Forelimb muscle (tissue), 1 donor: ENCODE measurements at regions not wholly inside any gene's neighbourhood (a gene's known extent, or its start where the extent isn't known, plus 50 kb on each side); places are given as distances from the start of the nearest gene placed in this dataset.
A peak's percentile ranks its signal among the peaks of the same experiment; 100 is the strongest.

Experiments
- DNase-seq: peaks from one replicate; pipeline ENCODE4 v3.0.0-alpha.2; 2013; ENCODE audit warnings: low read depth

DNA sequence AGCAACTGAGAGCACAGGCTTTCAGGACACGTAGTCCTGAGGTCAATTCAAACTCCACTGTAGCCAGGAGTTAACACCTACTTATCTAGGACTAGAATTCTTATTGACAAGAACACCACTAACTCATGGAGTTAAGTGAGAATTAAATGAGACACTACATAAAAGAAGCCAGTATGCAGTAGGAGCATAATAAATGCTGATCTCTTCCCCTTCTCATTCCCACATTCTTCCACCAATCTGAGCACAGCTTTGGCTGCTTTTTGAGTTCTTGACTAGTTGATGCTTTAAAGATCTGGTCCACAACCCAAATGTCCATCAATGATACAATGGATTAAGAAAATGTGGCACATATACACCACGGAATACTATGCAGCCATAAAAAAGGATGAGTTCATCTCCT lies 55.2 kb downstream of the TTC32 start:
- no peak for DNase-seq

DNA sequence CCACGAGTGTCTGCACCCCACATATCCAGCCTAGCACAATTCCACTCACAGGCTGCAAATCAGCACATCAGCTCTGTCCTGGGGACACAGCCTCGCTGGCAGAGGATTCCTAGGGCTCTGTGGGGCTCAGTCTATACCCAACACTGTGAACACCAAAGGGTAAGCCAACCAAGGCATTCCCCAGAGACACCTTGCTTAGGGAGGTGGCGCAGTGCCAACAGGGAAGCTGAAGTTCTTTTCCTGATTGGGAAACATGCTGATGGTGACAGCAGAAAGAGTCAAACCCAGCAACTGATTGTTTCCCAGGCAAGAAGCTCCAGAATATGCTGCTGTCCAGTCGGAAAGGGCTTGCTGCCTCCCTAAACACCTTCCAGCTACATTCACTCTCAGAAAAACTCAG lies 55.8 kb downstream of the TTC32 start:
- DNase-seq, result no peak

DNA sequence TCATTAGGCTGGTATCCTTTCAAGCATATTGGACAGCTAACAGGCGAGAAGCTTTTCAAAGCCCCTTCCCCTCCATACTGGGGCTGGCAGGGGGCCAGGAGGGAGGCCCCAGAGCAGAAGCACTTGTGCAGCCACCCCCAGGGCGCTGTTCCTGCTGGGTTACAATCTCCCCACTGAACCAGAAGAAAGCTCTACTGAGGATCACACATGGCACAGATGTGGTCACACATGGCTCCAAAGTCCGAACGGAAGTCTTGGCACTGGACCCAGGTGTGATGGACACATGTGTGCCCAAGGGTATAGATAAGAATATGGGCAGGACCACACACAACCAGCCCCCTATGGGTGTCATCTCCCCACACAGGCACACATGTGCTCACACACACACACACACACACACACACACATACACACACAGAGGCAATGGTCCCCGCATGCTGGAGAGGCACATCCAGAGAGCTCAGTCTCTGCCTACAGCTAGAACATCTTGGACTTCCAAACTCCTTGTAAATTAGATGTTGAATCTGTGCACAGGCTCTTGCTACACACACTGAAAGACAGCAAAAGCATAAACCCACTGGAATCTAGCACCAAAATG lies 56.4 kb downstream of the TTC32 start:
- DNase-seq, result no peak

DNA sequence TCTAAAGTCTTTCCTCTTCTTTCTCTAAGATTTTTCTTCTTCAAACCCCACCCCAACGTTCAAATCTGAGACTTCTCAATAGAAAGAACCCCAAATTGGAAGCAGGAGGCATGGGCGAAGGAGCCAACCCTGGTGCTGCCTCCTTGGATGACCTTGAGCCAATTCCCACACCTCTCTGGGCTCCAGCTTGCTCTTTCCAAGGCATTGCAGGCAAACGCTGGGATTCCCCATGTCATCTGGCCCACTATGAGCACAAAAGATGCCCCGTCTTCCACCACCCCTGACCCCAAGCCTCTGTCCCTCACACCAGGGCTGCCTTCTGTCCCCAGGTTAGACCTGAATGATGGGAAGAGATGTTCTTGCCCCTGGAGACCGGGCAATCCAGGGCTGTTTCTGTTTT lies 57.0 kb downstream of the TTC32 start:
- DNase-seq, result no peak

DNA sequence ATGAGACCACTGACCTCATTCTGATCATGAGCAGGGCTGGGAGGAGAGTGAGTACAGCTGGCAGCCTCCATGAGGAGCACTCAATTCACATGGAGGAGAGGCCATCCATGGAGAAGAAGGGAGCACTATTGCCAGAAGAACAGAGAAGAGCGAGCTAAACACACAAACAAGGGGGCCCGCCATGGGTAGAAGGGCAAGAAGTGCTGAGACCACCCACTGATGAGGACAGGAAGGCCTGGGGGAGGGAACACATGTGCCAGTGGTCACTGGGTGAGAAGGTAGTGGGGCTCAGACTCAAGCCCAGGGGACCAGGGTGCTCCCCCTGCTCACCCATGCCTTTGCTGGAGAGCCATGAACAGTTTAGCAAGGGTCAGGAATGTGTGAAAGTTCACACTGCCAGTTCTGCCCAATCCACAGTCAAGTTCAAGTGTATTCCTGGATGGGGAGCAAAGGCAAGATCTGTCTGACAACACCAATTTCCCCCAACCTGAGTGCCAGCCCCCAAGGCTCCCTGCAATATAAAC lies 57.7 kb downstream of the TTC32 start:
- DNase-seq, result no peak

DNA sequence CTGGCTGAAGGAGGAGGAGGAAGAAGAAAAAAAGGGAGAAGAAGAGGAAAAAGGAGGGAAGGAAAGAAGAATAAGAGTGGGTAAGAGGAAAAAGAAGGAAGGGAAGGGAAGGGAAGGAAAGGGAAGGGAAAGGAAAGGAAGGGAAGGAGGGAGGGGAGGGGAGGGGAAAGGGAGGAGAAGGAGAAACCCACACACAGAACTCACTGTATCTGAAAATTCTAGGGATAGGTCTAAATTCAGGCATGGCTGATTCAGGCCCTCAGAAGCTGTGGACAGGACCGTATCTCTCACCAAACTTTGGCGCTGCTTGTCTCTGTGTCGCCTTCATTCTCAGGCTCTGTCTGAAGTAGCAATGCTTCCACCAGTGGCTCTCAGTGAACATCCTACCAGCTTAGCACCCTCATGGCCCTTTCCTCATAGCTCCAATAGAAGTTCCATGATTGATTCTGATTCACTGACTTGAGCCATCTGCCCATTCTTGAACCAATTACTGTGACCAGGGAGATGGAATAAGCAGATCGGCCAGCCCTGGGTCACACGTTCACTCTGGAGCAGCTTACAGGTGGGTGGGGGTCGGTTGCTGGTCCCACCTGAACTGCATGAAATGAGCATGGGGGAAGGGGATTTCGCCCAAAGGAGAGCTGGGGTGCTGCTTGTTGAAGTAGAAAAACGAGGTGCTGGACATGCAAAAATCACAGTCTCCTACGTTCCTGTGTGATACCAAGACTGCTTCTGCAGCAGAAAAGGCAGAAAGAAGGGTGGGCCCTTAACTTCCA lies 59.7 kb downstream of the TTC32 start:
- DNase-seq, result no peak

DNA sequence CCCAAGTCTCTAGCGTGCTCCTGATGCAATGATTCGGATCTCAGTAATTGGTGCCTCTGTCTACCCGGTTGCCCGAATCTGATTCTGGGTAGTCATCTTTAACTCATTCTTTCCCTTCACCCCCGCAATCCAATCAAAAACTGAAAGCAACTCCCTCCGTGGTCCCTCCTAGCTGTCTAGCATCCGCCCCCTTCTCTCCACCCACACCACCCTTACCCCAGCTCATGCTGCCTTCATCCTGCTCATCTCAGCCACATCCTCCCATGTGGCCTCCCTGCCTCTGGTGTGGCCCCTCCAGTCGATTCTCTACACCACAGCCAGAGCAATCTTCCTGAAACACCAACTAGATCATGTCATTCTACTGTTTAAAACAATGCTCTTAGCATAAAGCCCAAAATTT lies 62.3 kb downstream of the TTC32 start:
- no peak for DNase-seq

DNA sequence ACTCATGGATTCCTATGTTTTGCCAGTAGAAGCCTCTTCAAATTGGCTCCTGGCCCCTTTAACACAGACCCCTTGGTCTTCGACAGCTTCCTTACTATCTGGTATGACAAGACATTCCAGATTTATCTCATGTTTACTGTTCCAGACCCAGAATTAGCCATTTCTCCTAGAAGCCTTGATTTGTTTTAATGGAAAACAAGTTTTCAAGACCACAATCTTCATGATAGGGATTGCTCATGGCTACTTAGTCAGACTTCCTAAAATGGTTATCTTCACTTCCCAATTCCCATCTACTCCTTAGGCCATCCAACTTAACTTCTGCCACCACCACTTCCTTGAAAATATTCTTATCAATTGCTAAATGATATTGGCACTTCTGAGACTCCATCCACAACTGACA lies 63.2 kb downstream of the TTC32 start:
- DNase-seq, result no peak

DNA sequence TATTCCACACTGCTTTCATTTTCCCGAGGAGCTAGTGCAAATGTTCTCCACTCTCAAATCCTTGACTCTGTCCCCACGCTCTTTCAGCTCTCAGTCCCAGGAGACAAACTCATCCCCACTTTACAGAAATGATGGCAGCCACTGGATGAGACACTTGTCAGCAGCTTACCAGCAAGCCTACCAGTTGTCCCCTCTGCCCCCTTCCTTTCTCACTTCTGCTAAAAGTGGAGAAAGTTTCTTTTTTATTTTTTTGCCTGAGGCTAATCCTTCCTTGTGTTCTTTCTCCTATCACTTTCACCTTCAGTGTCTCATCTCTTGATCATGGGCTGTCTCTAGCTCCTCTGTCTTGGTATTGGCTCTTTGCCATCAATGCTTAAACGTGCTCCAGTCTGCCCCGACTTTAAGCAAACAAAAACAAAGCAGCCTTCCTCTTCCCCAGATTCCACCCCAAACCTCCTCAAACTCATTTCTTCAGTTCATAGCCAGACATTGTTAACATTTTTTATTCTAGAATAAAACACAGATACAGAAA lies 64.5 kb downstream of the TTC32 start:
- DNase-seq, result no peak

DNA sequence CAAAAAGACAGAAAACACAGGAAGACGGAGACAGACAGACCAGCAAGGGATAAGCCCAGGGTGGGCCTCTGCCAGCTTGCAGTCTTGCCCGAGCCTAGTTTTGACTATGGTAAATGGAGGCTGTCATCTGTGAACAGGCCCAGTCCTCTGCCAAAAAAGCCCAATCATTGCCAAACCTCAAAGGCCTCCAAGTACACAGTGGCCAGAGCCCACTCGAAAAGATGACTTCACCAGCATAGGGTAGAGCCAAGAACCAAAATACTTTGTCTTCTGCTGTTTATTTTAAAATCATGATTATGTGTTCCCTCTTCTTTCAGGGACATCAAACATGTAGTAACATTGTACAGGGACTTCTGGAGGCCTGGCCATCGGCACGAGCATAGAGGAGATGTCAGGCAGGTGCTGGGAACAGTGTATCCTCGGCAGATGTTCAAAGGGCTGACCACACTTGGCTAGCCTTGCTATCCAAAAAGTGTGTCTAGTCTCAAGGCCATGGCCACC lies 66.0 kb downstream of the TTC32 start:
- DNase-seq, result no peak

DNA sequence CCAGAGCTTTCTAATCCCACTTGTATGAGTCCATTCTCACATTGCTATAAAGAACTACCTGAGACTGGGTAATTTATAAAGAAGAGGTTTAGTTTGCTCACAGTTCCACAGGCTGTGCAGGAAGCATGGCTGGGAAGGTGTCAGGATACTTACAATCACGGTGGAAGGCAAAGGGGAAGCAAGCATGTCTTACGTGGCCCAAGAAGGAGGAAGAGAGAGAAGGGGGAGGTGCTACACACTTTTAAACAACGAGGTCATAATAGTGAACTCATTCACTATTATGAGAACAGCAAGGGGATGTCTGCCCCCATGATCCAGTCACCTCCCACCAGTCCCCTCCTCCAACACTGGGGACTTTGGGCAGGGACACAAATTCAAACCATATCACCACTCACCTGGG lies 67.8 kb downstream of the TTC32 start:
- no peak for DNase-seq

DNA sequence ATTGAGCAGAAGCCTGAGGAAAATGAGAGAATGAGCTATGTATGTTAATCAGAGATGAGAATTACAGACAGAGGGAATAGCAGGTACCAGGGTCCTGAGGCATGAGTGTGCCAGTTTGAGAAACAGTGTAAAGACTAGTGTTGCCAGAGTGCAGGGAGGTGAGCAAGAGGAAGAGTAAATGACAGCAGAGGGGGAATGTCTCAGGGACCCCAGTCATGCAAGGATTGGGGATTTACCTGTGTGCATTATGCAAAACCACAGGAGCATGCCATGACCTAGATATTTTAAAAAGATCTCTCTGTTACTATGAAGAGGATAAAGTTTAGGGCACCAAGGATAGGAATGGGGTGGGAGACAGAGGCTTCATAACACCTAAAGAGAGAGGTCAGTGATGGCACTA lies 72.1 kb downstream of the TTC32 start:
- no peak for DNase-seq

DNA sequence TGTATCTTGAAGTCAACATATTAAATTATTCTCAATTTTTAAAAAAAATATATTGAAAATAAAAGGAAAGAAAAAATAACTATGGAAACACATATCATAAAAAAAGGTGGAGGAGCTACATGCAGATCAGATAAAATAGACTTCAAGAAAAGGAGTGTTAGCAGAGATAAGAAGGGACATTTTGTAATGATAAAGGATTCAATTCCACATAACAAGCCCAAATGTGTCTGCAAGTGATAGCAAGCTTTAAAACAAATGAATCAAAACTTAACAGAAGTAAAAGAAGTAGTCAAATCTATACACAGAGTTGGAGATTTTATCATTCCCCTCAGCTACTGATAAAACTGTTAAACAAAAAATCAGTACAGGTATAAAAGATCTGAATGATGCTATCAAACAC lies 74.9 kb downstream of the TTC32 start:
- no peak for DNase-seq

DNA sequence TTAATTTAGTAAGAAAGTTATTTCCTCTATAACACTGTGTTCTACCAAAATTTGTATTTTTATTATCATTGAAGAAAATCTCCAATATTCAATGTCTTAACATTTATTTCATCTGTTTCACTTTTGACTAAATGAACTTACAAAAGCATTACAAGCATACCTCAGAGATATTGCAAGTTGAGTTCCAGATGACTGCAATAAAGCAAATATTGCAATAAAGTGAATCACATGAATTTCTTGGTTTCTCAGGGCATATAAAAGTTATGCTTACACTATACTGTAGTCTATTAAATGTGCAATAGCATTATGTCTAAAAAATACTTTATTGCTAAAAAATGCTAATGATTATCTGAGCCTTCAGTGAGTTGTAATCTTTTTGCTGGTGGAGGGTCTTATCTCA lies 78.3 kb downstream of the TTC32 start:
- no peak for DNase-seq

DNA sequence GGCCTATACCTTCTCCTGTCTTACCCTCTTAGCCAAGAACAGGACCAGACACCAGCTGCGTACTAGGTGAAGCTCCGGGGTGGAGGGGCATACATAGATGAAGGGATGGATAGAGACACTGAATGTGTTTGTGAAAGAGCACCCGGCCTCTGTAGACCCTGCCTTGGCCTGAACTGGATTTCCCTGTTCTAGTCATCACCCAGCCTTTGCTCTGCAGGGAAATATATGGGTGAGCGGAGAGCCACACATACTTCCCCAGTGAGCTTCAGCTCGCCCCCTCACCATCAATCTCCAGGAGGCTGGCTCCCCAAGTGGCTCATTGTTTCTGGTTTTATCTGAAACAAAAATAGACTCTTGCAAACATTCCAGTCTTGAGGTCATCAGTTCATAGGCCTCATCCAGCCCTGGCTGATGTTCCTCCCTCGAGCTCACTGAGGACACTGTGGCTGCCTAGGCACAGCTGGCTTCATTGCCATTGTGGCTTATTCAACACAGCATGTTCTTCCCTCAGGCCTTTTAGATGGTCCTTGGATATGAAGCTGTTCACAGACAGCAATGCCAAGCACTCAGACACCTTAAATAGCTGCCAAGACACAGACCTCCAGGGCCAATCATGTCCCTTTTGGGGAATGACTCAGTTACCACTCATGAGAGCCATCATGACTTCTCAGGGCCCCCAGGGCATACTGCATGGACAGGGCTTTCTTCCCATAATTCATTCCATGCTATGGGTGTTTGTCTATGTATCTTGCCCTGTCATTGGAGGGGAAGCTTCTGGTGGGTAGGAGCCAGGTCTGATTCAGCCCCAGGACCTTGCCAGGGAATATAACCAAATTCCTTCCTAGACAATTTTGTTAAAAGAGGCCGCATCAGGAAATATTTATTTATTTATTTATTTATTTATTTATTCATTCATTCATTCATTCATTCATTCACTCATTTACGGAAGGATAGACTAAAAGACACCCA lies 82.4 kb downstream of the TTC32 start:
- DNase-seq, result no peak

DNA sequence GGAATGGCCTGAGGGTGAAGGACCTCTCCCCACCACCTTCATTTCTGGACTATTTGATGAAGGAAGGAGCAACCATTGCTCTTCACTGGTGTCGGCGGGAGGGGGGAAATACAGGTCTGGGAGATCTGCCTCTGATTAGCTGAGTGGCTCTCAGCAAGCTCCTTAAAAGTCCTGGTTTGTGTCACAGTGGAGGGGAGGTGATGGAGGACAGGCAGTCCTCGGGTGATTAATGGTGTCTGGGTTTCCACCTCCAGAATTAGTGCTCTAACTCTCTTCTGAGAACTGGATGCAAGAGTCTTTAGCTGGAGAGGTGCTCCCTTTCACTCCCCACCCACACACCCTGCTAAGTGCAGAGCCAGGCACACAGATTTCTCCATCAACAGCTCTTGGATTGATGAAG lies 83.2 kb downstream of the TTC32 start:
- DNase-seq, result no peak

DNA sequence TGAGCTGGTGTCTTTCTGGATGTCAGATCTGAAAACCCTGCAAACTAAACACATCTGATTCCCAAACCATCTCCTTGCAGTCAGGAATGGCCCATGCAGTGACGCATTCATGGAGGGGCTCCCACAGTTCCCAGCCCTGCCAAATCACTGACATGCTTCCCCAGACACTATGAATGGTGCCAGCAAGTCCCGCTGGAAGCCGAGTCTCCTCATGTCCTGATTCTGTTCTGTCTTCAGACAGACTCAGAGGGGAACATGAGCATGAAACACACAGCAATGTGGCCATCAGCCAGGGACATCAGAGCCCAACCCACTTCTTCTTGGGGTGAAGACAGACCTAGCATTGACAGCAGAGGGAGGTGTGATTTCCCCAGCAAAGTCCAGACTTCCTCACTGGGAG lies 83.7 kb downstream of the TTC32 start:
- DNase-seq, result no peak

DNA sequence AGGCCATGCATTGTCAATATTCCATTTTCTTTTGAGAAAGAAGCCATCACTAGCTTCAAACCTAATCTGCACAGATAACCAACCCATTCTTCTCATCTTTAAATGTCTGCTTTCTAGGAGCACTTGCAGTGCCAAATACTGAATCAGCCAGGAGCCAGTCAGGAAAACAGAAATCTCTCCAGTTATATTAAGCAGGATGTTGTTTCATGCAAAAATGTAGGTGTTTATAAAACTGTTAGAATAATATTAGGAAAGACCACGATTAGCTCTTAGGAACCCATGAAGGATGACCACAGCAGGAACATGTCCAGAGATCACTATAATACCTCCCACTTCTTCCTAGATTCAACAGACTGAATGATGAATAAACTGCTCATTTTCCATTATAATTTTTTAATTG lies 86.0 kb downstream of the TTC32 start:
- no peak for DNase-seq

DNA sequence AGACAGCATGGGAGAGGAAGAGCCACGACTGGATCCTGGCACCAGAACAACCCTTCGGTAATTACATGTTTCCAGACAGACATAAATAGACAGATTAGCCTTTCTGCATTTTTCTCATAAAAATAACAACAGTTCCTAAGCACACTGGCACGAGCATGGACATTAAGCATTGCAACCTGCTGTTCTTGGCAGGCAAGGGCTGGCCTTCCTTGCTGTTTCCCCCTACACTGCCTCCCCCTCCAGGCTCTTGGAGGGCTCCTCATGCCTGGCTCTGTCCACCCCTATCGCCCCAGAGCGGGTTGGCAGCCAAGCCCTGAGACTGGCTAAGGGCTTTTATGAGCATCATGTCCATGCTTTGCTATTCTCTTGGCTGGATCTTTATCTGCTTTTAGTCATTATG lies 89.6 kb downstream of the TTC32 start:
- peak; percentile 14 for DNase-seq

DNA sequence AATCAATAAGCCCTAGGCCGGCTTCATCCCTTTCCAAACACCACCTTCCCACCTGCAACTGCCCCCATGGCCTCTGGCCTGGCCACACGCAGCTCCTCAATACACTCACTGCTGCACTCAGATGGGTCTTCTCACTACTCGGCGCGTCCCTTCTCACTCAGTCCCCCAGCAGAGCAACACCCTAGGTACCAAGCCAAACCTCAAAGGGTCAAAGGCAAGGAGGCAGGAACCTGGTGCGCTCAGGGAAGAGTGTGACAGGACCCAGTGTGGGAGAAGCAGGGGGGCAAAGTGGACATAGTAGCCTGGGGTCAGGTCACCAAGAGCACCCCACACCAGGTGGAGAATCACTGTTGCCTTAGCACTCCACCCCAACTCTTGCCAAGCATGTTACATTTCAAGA lies 90.6 kb downstream of the TTC32 start:
- no peak for DNase-seq

DNA sequence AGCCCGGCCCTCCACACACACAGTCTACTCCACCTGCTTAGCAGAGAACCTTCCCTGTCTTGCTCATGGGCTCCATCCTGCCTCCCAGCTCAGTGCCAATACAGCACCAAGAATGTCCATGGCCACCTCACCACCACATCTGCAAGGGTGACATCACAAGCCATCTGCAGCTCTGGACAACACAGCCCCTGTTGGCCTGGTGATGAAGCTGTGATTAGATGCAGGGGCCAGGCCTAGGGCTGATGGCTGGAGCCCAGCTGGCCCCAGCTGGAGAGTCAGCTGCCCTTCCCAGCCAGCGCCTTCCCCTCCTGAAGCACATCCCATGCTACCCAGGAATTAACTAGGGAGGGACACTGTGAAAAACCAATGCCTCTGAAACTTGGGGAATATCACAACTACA lies 91.1 kb downstream of the TTC32 start:
- DNase-seq, result no peak

DNA sequence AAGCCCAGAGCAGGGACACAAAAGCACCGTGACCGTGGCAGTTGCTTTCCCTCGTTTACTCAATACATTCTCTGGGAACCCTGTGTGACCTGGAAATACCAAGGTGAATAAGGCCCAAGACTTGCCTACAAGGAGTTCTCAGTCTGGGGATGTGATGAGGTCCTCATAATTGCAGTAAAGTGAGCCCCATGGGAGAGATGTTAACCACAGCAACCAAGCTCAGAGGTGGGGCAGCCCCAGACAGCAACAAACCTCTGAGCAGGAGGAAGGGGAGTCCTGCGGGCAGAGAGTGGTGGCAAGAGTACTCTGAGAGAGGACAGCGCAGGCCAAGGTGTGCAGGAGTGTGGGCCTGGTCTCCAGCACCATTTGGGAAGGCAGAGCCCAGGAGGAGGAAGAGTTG lies 91.6 kb downstream of the TTC32 start:
- no peak for DNase-seq
